ENCODE measurements at regions not wholly inside any gene's neighbourhood (a gene's known extent, or its start where the extent isn't known, plus 50 kb on each side); places are given as distances from the start of the nearest gene placed in this dataset.

DNA sequence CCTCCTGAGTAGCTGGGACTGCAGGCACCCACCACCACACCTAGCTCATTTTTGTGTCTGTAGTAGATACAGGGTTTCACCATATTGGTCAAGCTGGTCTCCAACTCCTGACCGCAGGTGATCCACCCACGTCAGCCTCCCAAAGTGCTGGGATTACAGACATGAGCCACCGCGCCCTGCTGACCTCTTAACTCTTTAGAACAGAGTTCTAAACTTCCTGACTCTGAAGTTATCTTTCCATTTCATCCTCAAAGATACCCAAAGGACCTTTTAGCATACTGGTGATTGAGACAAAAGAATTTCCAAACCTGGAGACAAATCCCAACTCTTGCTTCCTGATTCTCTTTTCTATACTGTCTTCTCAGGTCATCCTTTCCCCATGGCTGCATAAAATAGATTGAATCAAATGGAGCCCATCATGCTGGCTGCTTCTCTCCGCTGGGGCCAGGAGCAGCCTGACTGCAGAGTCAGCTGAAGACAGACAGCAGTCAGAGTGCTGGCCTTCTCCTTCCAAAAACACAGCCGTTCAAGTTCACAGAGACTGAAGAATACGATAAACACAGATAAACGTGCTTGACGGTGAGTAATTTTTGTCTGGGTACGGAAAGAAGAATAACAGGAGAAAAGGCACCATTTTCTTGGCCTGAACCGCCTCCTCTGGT lies 76.5 kb upstream of the ATF7IP2 start:
- Histone ChIP-seq H3K9me3 (ENCODE audit: severe bottlenecking) (no peaks in the 10 kb centered on the region), H3K36me3 (no peaks in the 10 kb centered on the region), H3K4me3 (ENCODE audit: low read depth, low read length) (no peak overlapping the region), H3K27me3 (ENCODE audit: insufficient read depth, low read depth, severe bottlenecking) (no peaks in the 10 kb centered on the region), H3K27ac (no peak overlapping the region)
- TF ChIP-seq, protein P1, sequence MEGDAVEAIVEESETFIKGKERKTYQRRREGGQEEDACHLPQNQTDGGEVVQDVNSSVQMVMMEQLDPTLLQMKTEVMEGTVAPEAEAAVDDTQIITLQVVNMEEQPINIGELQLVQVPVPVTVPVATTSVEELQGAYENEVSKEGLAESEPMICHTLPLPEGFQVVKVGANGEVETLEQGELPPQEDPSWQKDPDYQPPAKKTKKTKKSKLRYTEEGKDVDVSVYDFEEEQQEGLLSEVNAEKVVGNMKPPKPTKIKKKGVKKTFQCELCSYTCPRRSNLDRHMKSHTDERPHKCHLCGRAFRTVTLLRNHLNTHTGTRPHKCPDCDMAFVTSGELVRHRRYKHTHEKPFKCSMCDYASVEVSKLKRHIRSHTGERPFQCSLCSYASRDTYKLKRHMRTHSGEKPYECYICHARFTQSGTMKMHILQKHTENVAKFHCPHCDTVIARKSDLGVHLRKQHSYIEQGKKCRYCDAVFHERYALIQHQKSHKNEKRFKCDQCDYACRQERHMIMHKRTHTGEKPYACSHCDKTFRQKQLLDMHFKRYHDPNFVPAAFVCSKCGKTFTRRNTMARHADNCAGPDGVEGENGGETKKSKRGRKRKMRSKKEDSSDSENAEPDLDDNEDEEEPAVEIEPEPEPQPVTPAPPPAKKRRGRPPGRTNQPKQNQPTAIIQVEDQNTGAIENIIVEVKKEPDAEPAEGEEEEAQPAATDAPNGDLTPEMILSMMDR (IDR thresholded peaks at IDR 0.05; ENCODE audit: low read depth, low read length), result no peak
- no peak for DNase-seq

DNA sequence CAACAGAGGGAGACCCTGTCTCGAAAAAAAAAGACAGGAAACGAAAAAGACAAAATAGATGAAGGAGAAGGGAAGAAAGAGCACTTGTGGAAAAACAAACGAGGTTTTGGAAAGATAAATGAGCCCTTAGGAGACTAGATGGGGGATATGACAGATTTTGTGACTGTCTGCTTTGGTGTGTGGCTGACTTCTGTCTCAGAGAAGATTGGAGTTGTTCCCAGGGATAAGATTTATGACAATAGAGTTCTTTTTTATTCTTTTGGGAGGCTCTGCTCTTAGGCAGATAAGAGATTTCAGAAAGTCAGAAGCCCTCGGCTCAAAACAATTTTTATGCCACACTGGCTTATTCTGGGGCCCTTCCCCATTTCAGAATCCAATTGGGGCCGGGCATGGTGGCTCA lies 73.9 kb upstream of the ATF7IP2 start:
- Histone ChIP-seq H3K27me3 (ENCODE audit: insufficient read depth, low read depth, severe bottlenecking) (no peaks in the 10 kb centered on the region), H3K9me3 (ENCODE audit: severe bottlenecking) (no peaks in the 10 kb centered on the region), H3K27ac (no peak overlapping the region), H3K36me3 (no peaks in the 10 kb centered on the region), H3K4me3 (ENCODE audit: low read depth, low read length) (no peak overlapping the region)
- DNase-seq, result no peak
- TF ChIP-seq, protein P1 (IDR thresholded peaks at IDR 0.05; ENCODE audit: low read depth, low read length), result no peak

DNA sequence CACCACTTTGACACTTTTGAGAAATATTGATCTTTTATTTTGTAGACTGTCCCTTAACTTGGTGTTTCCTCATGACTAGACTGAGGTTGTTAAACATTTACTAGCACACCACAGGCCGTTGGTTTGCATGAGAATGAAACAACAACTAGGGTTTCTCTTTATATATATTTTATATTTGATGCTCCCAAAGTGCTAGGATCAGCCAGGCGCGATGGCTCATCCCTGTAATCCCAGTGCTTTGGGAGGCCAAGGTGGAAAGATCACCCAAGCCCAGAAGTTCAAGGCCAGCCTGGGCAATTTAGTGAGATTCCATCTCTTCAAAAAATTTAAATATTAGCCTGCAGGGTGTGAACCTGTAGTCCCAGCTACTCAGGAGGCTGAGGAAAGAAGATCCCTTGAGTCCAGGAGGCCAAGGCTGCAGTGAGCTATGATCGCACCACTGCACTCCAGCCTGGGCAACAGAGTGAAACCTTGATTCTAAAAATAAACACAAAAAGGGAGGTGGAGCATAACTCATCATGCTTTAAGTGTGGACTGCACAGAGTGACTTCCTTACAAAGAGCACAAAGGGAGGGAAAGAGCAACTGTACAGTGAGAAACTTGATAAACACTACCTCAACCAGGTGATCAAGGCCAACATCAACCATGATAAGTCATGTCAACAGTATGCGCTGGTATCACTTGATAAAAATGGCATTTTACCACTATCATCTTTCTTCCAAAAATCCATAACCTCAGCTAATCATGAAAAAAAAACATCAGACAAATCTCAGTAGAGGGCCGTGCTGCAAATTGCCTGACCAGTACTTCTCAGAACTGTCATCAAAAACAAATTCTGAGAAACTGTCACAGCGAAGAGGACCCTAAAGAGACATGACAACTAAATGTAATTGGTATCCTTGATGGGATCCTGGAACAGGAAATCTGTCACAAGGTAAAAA lies 72.8 kb upstream of the ATF7IP2 start:
- Histone ChIP-seq H3K4me3 (ENCODE audit: low read depth, low read length) (no peak overlapping the region), H3K27me3 (ENCODE audit: insufficient read depth, low read depth, severe bottlenecking) (no peaks in the 10 kb centered on the region), H3K9me3 (ENCODE audit: severe bottlenecking) (no peaks in the 10 kb centered on the region), H3K36me3 (no peaks in the 10 kb centered on the region), H3K27ac (no peak overlapping the region)
- TF ChIP-seq, protein P1 (IDR thresholded peaks at IDR 0.05; ENCODE audit: low read depth, low read length), result no peak
- DNase-seq, result no peak

DNA sequence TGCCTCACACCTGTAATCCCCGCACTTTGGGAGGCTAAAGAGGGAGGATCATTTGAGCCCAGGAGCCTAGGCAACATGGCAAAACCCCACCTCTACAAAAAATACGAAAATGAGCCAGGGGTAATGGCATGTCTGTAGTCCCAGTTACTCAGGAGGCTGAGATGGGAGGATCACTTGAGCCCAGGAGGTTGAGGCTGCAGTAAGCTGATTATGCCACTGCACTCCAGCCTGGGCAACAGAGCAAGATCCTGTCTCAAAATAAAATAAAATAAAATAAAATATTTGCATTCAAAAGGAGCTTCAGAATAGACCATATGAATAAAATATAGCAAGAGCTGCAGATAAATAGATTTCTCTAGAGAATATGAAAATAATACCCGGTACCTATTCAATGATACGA lies 71.5 kb upstream of the ATF7IP2 start:
- no peak for DNase-seq
- H3K27ac ChIP-seq, result no peak overlapping the region
- no peaks in the 10 kb centered on the region for H3K9me3 ChIP-seq (ENCODE audit: severe bottlenecking)
- H3K4me3 ChIP-seq (ENCODE audit: low read depth, low read length), result no peak overlapping the region
- H3K27me3 ChIP-seq (ENCODE audit: insufficient read depth, low read depth, severe bottlenecking), result no peaks in the 10 kb centered on the region
- no peaks in the 10 kb centered on the region for H3K36me3 ChIP-seq
- TF ChIP-seq, protein P1 (IDR thresholded peaks at IDR 0.05; ENCODE audit: low read depth, low read length), result no peak

DNA sequence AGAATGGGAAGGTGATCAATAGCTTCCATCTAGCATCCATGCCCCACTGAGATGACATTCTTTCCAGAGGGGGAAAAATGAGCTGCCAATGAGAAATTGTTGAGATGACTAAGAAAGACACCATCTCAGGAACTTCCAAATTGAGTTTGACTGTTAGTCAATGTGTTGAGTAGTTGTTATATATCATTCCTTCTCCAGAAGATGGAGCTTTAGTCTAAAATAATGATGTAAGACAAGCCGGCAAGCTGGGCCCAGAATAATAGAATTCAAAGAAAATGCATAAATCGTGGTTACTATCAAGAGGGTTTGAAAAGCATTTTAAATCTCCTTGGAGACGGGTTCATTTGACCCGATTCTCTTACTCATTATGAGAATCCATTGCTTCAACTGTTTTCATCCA lies 71.0 kb upstream of the ATF7IP2 start:
- H3K9me3 ChIP-seq (ENCODE audit: severe bottlenecking), result no peaks in the 10 kb centered on the region
- H3K27me3 ChIP-seq (ENCODE audit: insufficient read depth, low read depth, severe bottlenecking), result no peaks in the 10 kb centered on the region
- TF ChIP-seq, protein P1 (IDR thresholded peaks at IDR 0.05; ENCODE audit: low read depth, low read length), result no peak
- H3K27ac ChIP-seq, result no peak overlapping the region
- DNase-seq, result no peak
- no peaks in the 10 kb centered on the region for H3K36me3 ChIP-seq
- H3K4me3 ChIP-seq (ENCODE audit: low read depth, low read length), result no peak overlapping the region
